ENCODE measurements at regions not wholly inside any gene's neighbourhood (a gene's known extent, or its start where the extent isn't known, plus 50 kb on each side); places are given as distances from the start of the nearest gene placed in this dataset.
"Not testable (repeated sequence)": the region's sequence is repeated elsewhere in the genome, so short reads cannot be mapped to it uniquely, and the experiment has no call there.

GRCh38 chr6:170198298-170198697 lies 92.6 kb downstream of the DLL1 start:
- DNase-seq (ENCODE audit: low read depth, low spot score) = no peak

DNA sequence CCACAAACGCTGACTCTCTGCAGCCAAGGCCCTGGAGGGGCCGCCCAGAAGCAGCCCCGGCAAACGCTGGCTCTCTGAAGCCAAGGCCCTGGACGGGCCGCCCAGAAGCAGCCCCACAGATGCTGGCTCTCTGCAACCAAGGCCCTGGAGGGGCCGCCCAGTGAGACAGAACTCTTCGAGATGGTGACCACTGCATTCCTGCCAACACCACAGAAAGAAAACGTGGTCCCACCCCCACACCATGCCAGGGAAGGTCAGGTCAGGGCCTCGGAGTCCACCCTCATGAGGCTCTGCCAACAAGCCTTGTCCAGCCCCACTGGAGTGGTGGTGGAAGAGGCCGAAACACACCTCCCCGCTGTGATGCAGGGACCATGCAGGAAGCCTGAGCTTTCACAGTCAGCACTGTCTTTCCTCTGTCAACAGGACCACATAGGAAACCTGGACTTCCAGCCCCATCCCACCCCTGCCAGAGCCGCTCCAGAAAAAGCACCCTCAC lies 97.5 kb downstream of the DLL1 start:
- no peak for DNase-seq (ENCODE audit: low read depth, low spot score)

DNA sequence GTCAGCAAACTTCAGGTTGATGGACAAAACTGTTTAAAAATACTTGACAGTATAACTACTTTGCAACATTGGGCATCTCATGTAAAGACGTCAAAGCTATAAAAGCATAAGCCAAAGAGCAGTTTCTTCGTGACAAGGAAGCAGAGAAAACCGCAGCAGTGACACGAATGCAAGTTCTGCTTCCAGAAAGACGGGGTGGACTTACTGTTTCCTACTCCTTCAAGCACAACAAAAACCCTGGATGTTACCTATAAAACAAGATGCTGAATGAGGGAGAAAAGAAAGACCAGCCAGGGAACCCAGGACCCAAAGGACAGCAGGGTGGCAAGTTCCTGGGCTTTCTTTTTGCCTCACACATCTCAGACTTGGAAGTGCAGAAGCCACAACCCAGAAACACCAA lies 98.0 kb downstream of the DLL1 start:
- DNase-seq (ENCODE audit: low read depth, low spot score) = no peak

DNA sequence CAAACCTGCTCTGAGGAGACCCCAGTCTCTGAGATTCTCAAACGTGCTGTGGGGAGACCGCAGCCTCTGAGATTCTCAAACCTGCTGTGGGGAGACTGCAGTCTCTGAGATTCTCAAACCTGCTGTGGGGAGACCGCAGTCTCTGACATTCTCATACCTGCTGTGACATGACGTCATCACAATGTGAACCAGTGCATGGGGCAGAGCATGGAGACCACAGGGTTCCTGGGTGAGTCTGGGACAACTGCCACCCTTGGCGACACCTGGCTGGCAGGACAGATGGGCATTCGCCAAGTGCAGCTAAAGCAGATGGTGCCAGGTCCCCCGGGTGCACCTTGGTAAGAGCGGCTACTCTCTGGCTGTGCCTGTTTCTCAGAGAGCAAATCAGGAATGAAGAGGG lies 98.8 kb downstream of the DLL1 start:
- not testable (repeated sequence) for DNase-seq (ENCODE audit: low read depth, low spot score)

DNA sequence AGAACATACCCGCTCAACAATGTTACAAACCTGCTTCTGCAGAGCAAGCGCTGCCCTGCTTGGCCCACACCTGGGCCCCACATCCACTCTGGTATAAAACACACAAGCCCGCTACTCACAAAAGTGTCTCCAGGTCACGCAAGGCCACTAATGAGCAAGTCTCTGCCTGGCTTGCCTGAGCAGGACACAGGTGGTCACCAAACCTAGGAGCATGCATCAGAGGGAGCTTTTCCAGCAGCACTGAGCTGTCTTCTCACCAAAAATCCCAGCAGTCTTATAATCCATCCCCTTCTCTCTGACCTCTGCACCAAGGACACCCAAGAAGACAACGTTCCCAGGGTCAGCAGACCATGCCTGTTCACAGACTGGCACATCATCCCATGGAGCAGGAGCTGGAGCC lies 100.8 kb downstream of the DLL1 start:
- DNase-seq (ENCODE audit: low read depth, low spot score) = no peak

DNA sequence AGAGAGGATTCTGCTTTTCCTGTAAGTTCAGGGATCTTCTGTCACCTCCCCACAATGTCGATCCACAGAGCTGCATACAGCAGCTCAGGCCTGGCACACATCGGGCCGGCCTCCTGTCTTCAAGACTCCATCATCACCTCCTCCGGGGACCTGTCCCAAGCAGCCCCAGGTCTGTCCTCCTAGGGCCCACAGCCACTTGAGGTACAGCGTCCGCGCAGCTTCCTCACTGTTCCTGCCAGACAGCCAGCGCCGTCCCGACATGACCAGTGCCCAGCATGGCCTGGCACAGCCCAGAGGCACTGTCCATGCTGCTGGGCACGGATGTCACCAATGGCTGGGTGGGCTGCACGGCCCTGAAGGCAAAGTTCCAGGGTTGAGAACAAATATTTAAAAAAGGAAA lies 101.6 kb downstream of the DLL1 start:
- no peak for DNase-seq (ENCODE audit: low read depth, low spot score)

- DNase-seq (ENCODE audit: low read depth, low spot score) = no peak
These were observed 102.3 kb downstream of the DLL1 start for GRCh38 chr6:170188571-170189001.

DNA sequence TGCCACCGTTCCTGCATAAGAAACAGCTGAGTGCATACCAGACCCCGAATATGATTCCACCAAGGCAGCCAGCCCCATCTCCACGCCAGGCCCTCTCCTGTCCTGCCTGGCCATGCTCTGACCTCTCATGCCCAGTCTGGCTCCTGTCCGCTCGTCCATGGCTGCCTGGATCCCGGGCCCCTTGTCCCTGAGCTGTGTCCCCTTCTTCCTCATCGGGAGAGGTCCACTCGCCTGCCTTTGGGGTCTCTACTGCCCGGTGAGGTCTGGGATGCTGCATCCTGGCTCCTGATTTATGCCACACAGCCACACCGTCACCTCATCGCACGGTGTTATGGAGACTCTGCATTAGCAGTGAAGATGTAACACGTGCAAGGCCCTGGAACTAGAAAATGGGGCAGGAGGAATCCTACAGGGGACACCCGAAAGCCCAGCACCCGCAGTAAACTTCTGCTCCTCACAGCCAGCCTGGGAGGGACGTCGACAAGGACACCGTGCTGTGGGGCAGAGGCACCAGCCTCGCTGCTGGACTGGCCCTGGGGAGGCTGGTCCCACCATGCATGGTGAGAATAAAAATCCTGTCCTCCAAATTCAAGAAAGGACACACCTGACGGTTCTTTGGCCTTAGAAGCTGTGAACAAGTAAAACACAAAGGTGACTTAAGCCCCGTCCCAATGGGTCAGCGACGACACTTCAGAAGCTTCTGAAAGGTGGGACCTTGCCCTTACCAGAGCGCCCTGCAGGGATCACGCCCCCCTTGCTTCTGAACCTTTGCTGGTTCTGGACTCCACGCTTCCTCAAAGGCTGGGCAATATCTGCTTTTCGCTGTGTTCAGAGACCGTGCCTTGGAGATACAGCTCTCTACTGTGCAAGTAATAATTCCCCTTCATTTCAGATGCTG lies 103.0 kb downstream of the DLL1 start:
- DNase-seq (ENCODE audit: low read depth, low spot score) = no peak

GRCh38 chr6:170186941-170187668 lies 103.8 kb downstream of the DLL1 start:
- no peak for DNase-seq (ENCODE audit: low read depth, low spot score)

GRCh38 chr6:170186006-170186935 lies 104.6 kb downstream of the DLL1 start:
- no peak for DNase-seq (ENCODE audit: low read depth, low spot score)

DNA sequence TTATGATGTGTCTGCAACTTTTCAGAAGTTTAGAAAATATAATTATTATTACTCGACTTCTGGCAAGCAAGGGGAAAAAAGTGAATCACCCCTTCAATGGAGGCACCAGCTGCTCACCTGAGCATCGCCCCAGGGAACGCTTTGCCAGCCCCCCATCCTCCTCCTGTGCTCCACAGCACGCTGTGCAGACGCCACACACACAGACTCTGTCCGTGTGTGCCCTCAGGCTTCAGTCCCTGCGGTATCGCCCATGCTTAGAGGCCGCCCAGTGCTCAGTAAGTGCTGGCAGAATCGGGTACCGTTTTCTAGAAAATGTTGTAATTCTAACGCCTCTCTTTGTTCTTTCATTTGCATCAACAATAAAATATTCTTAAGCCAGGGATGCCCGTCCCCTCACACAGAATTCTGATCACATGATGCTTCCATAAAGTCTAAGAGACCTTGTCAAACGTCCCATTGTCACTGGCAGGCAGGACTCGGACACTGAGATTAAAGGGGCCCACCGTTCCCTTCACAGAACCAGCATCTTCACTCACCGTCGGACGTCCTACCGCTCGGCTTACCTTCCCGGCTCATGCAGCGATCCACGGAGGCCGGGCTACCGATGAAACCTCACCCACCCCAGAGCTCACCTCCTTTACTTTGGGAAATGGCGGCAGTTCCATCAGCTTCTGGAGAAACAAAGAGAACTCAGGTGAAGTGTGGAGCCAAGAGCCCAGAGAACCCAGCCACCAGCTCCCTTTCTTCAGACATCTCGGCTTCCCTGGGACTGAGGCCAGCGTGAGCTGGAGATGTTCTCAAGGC lies 105.5 kb downstream of the DLL1 start:
- DNase-seq (ENCODE audit: low read depth, low spot score) = no peak

- no peak for DNase-seq (ENCODE audit: low read depth, low spot score)
These were observed 106.6 kb downstream of the DLL1 start for GRCh38 chr6:170184316-170184715.

DNA sequence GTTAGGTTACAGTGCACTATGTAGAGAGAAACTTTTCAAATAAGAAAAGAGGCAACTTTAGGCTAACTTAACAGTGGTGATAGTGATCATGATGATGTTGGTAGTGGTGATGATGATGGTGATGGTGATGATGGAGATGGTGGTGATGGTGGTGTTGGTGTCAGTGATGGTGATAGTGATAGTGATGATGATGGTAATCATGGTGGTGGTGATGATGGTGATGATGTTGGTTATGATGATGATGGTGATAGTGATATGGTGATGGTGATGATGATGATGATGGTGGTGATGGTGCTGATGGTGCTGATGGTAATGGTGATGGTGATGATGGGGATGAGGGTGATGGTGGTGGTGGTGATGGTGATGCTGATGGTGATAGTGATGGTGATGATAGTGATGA lies 107.4 kb downstream of the DLL1 start:
- no peak for DNase-seq (ENCODE audit: low read depth, low spot score)

- DNase-seq (ENCODE audit: low read depth, low spot score) = no peak
These were observed 108.1 kb downstream of the DLL1 start for GRCh38 chr6:170182781-170183120.

- DNase-seq (ENCODE audit: low read depth, low spot score) = no peak
These were observed 108.6 kb downstream of the DLL1 start for GRCh38 chr6:170182093-170182780.

GRCh38 chr6:170181338-170181690 lies 109.6 kb downstream of the DLL1 start:
- no peak for DNase-seq (ENCODE audit: low read depth, low spot score)

DNA sequence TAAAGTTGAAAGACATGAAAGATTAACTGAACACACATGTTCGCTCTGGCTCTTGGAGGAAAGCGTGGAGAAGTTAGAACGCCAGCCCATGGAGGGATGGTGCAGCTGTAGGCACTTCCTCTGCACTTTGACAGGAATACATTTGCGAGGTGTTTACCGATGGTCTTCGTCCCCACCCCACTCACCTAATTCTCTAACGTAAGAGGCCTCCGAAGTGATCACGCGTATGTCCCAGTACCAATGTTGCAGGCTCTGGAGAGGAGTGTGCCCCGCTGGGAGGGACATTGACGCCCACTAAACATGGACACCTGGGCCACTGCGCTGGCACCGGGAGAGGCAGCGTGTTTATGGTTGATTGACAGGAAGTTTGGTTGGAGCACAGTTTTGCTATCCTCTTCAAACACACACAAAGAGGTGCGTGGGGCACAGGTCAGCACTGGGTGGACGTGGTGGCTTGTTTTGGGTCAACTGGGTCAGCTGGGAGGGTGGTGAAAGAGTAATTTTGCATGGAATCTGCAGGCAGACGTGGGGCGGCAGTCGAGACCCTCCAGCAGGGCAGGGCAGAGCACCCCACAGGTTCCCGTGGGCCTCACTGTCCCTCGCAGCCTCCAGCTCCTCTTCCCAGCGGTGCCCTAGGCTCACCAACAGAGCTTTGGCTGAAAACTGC lies 110.1 kb downstream of the DLL1 start:
- DNase-seq (ENCODE audit: low read depth, low spot score) = no peak

GRCh38 chr6:170179616-170180324 lies 111.1 kb downstream of the DLL1 start:
- no peak for DNase-seq (ENCODE audit: low read depth, low spot score)
